Mesendoderm (in vitro differentiated cells): ENCODE measurements at regions not wholly inside any gene's neighbourhood (a gene's known extent, or its start where the extent isn't known, plus 50 kb on each side); places are given as distances from the start of the nearest gene placed in this dataset.

ENCODE experiments used
- DNase-seq: peaks from one replicate; pipeline ENCODE4 v3.0.0; 2013
- H2AK5ac ChIP-seq: 2 replicates; pipeline ENCODE4 v1.6.1; 2013; ENCODE audit warnings: low read length, inconsistent platforms
- H2BK120ac ChIP-seq: 2 replicates; pipeline ENCODE4 v1.6.1; 2013; ENCODE audit warnings: low read depth, mild to moderate bottlenecking, low read length, moderate library complexity, mixed read lengths
- H2BK15ac ChIP-seq: replicated peaks from 2 replicates; pipeline ENCODE4 v1.6.1; 2013; ENCODE audit warnings: low read depth, mild to moderate bottlenecking, moderate library complexity
- H2BK5ac ChIP-seq: 2 replicates; pipeline ENCODE4 v1.6.1; 2013; ENCODE audit warnings: low read length, inconsistent platforms
- H3K18ac ChIP-seq: 2 replicates; pipeline ENCODE4 v1.6.1; 2013; ENCODE audit warnings: mild to moderate bottlenecking, low read length, mixed read lengths
- H3K23ac ChIP-seq: one replicate; pipeline ENCODE4 v1.6.1; 2013; ENCODE audit warnings: low read length
- H3K27ac ChIP-seq: 2 replicates; pipeline ENCODE4 v1.5.1; 2013; ENCODE audit warnings: low read depth, mild to moderate bottlenecking, inconsistent platforms, low read length, moderate library complexity
- H3K27me3 ChIP-seq: 2 replicates; pipeline ENCODE4 v1.6.1; 2013; ENCODE audit warnings: low read length, control low read depth, mild to moderate bottlenecking, inconsistent platforms; ENCODE audit not compliant: insufficient read depth, poor library complexity
- H3K36me3 ChIP-seq: 2 replicates; pipeline ENCODE4 v1.6.1; 2013; ENCODE audit warnings: low read length, inconsistent platforms; ENCODE audit not compliant: control insufficient read depth, insufficient read depth
- H3K4ac ChIP-seq: one replicate; pipeline ENCODE4 v1.6.1; 2013; ENCODE audit warnings: low read depth, mild to moderate bottlenecking, low read length, moderate library complexity
- H3K4me1 ChIP-seq: 2 replicates; pipeline ENCODE4 v1.6.1; 2013; ENCODE audit warnings: low read depth, low read length, inconsistent platforms; ENCODE audit not compliant: control insufficient read depth
- H3K4me2 ChIP-seq: 2 replicates; pipeline ENCODE4 v1.6.1; 2013; ENCODE audit warnings: low read length
- H3K4me3 ChIP-seq: 2 replicates; pipeline ENCODE4 v1.5.1; 2013; ENCODE audit warnings: mild to moderate bottlenecking, low read length
- H3K56ac ChIP-seq: one replicate; pipeline ENCODE4 v1.6.1; 2013; ENCODE audit warnings: low read length
- H3K79me1 ChIP-seq: 2 replicates; pipeline ENCODE4 v1.6.1; 2013; ENCODE audit warnings: low read length, inconsistent platforms
- H3K79me2 ChIP-seq: 2 replicates; pipeline ENCODE4 v1.6.1; 2013; ENCODE audit warnings: mild to moderate bottlenecking, low read length; ENCODE audit not compliant: control insufficient read depth, insufficient read depth
- H3K9ac ChIP-seq: 2 replicates; pipeline ENCODE4 v1.6.1; 2013; ENCODE audit warnings: low read length, inconsistent platforms
- H4K5ac ChIP-seq: one replicate; pipeline ENCODE4 v1.6.1; 2013; ENCODE audit warnings: low read length
- H4K8ac ChIP-seq: one replicate; pipeline ENCODE4 v1.6.1; 2013; ENCODE audit warnings: low read depth, mild to moderate bottlenecking, control low read depth, low read length, moderate library complexity
- WGBS: extraction: QIAGEN DNeasy Blood & Tissue Kit; methylation state at CpG from one replicate; pipeline ENCODE4 v1.1.7; 2013; ENCODE audit warnings: low lambda C conversion rate, missing lambda C conversion rate; ENCODE audit not compliant: insufficient coverage; ENCODE audit errors: extremely low coverage; 5-methylcytosine and 5-hydroxymethylcytosine counted together

DNA sequence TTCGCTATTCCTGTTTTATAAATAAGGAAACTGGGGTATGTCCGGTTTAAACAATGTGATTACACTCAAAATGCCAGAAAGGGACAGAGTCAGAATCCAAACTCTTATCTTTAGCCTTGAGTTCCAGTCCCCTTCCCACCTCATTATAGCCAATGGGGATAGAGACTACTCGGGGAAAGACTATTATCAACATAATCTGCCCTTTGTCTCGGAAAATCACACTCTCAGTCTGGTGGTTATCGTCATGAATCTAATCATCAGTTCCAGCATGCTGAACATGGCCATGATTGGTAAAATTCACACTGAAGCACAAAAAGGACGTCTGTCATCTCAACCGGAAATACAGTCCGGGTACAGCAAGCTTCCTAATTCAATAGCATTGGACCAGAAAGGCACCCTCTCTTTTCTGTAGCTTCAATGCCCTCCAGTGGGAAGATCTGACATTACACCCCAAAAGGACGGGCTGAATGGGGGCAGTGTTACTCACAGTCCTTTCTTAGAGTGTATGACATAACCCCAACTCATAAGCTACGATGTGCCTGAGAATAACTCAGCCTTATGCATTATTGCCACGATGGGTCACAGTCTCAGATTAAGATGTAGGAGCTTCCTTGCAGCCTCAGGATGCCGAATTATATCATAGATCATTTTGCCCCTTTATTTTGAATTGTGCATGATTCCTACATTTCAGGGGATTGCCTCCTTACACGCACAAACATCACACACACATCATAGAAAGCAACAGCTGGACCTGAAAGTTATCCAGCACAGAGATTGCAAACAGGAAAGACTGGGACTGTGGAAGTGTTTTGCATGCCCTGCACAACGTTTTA is 390.4 kb upstream of the LMCD1 start:
- peak overlapping the region; percentile 36 for H2BK5ac ChIP-seq
- H4K5ac ChIP-seq, result no peak overlapping the region
- peak overlapping the region; percentile 52 for H3K18ac ChIP-seq
- no peaks in the 10 kb centered on the region for H3K79me1 ChIP-seq
- no CpG with 5 or more reads among the region's 14 CpGs for WGBS
- H4K8ac ChIP-seq, result peak overlapping the region; percentile 67
- H3K4me2 ChIP-seq, result no peak overlapping the region
- no peak overlapping the region for H3K23ac ChIP-seq
- no peaks in the 10 kb centered on the region for H3K79me2 ChIP-seq
- H3K4ac ChIP-seq, result peak overlapping the region; percentile 95
- no peak overlapping the region for H3K4me3 ChIP-seq
- H3K36me3 ChIP-seq, result no peaks in the 10 kb centered on the region
- peak overlapping the region; percentile 41 for H3K9ac ChIP-seq
- peak overlapping the region; percentile 29 for H2BK120ac ChIP-seq
- peak overlapping the region; percentile 63 for H3K56ac ChIP-seq
- no peak overlapping the region for H2AK5ac ChIP-seq
- no peak overlapping the region for H3K27ac ChIP-seq
- no peak overlapping the region for H2BK15ac ChIP-seq
- peaks cover 14% of the 10 kb centered on the region for H3K4me1 ChIP-seq
- no peaks in the 10 kb centered on the region for H3K27me3 ChIP-seq
- DNase-seq, result peak; percentile 92

GRCh38 chr3:8112587-8112986 is 389.0 kb upstream of the LMCD1 start:
- peak; percentile 11 for DNase-seq
- H3K4me3 ChIP-seq, result no peak overlapping the region
- WGBS, result no CpG with 5 or more reads among the region's 7 CpGs
- no peak overlapping the region for H4K8ac ChIP-seq
- H4K5ac ChIP-seq, result no peak overlapping the region
- H3K56ac ChIP-seq, result peak overlapping the region; percentile 38
- peak overlapping the region; percentile 62 for H2BK120ac ChIP-seq
- H2BK5ac ChIP-seq, result peak overlapping the region; percentile 57
- H3K79me2 ChIP-seq, result no peaks in the 10 kb centered on the region
- H3K4me1 ChIP-seq, result peaks cover 14% of the 10 kb centered on the region
- H3K18ac ChIP-seq, result peak overlapping the region; percentile 52
- H2AK5ac ChIP-seq, result peak overlapping the region; percentile 35
- H3K36me3 ChIP-seq, result no peaks in the 10 kb centered on the region
- H2BK15ac ChIP-seq, result no peak overlapping the region
- peak overlapping the region; percentile 10 for H3K27ac ChIP-seq
- no peak overlapping the region for H3K23ac ChIP-seq
- no peaks in the 10 kb centered on the region for H3K27me3 ChIP-seq
- H3K79me1 ChIP-seq, result no peaks in the 10 kb centered on the region
- no peak overlapping the region for H3K9ac ChIP-seq
- H3K4me2 ChIP-seq, result no peak overlapping the region
- peak overlapping the region; percentile 93 for H3K4ac ChIP-seq

DNA sequence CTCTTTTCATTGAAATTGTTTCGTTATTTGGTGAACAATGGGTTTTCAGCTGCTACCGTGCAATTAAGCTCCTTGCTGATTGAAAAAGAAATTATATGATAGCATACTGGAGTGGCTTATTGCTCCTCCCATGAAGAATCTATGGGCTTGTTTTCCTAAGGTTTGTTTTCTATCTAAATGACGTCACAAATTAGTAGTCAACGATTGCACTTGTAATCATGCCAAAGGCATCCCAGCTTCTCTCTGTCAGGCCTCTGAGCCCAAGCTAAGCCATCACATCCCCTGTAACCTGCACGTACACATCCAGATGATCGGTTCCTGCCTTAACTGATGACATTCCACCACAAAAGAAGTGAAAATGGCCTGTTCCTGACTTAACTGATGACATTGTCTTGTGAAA is 388.0 kb upstream of the LMCD1 start:
- no peak overlapping the region for H3K4me2 ChIP-seq
- no peak overlapping the region for H2AK5ac ChIP-seq

DNA sequence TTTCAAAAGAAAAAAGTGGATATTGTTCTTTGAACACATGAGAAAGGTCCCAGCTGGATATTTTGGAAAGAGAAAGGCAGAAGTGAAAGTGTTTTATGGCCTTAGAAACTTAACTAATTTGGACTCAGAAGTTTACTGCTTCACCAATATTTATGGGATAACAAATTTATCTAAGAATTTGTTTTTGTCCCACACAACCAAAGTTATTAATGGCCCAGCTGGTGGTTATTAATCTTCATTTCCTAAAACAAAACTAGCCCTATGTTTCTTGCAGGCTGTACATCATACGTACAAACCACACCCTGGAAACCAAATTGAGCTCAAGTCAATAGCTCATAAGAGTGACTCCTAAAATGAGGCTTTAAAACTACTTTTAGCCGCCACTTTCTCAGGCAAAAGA is 372.9 kb upstream of the LMCD1 start:
- H2BK5ac ChIP-seq, result no peak overlapping the region
- H2BK120ac ChIP-seq, result no peak overlapping the region
- H3K4me3 ChIP-seq, result no peak overlapping the region
- no peak overlapping the region for H3K56ac ChIP-seq
- no peaks in the 10 kb centered on the region for H3K79me1 ChIP-seq
- WGBS, result no CpG with 5 or more reads among the region's 2 CpGs
- no peaks in the 10 kb centered on the region for H3K4me1 ChIP-seq
- H2AK5ac ChIP-seq, result no peak overlapping the region
- no peak overlapping the region for H3K9ac ChIP-seq
- H3K4ac ChIP-seq, result no peak overlapping the region
- H3K27me3 ChIP-seq, result no peaks in the 10 kb centered on the region
- H3K27ac ChIP-seq, result no peak overlapping the region
- no peak overlapping the region for H3K4me2 ChIP-seq
- H3K23ac ChIP-seq, result no peak overlapping the region
- no peak overlapping the region for H3K18ac ChIP-seq
- H3K79me2 ChIP-seq, result no peaks in the 10 kb centered on the region
- no peak for DNase-seq
- no peak overlapping the region for H4K5ac ChIP-seq
- H3K36me3 ChIP-seq, result no peaks in the 10 kb centered on the region
- H2BK15ac ChIP-seq, result no peak overlapping the region
- H4K8ac ChIP-seq, result no peak overlapping the region

More for the DNA sequence above, 388.0 kb upstream of the LMCD1 start:
- Histone ChIP-seq H3K23ac (no peak overlapping the region), H3K56ac (peak overlapping the region; percentile 59), H3K27me3 (no peaks in the 10 kb centered on the region), H3K79me2 (no peaks in the 10 kb centered on the region), H3K27ac (peak overlapping the region; percentile 6), H4K5ac (no peak overlapping the region), H2BK5ac (peak overlapping the region; percentile 9), H3K9ac (no peak overlapping the region), H3K4me3 (no peak overlapping the region), H2BK15ac (no peak overlapping the region), H3K18ac (peak overlapping the region; percentile 71), H3K79me1 (no peaks in the 10 kb centered on the region), H3K4me1 (peaks cover 14% of the 10 kb centered on the region), H4K8ac (no peak overlapping the region), H3K4ac (peak overlapping the region; percentile 93), H2BK120ac (peak overlapping the region; percentile 62), H3K36me3 (no peaks in the 10 kb centered on the region)
- no CpG with 5 or more reads among the region's 6 CpGs for WGBS
- DNase-seq, result peak; percentile 91

- H3K4me2 ChIP-seq, result no peak overlapping the region
- no CpG with 5 or more reads among the region's 3 CpGs for WGBS
- no peaks in the 10 kb centered on the region for H3K36me3 ChIP-seq
- no peak overlapping the region for H3K27ac ChIP-seq
- no peak overlapping the region for H2BK15ac ChIP-seq
- H3K79me2 ChIP-seq, result no peaks in the 10 kb centered on the region
- H4K8ac ChIP-seq, result no peak overlapping the region
- H3K4ac ChIP-seq, result no peak overlapping the region
- no peak overlapping the region for H4K5ac ChIP-seq
- no peak overlapping the region for H2AK5ac ChIP-seq
- H3K4me1 ChIP-seq, result no peaks in the 10 kb centered on the region
- no peak overlapping the region for H3K9ac ChIP-seq
- no peak overlapping the region for H2BK120ac ChIP-seq
- H3K23ac ChIP-seq, result no peak overlapping the region
- no peak overlapping the region for H3K56ac ChIP-seq
- H3K4me3 ChIP-seq, result no peak overlapping the region
- no peaks in the 10 kb centered on the region for H3K79me1 ChIP-seq
- no peak overlapping the region for H2BK5ac ChIP-seq
- no peak overlapping the region for H3K18ac ChIP-seq
- DNase-seq, result no peak
- H3K27me3 ChIP-seq, result no peaks in the 10 kb centered on the region
These were observed 365.1 kb upstream of the LMCD1 start for GRCh38 chr3:8136553-8136952.
